ENCODE measurements at regions not wholly inside any gene's neighbourhood (a gene's known extent, or its start where the extent isn't known, plus 50 kb on each side); places are given as distances from the start of the nearest gene placed in this dataset.

- TF ChIP-seq RELA (CRISPR knock-in tag; IDR thresholded peaks at IDR 0.05) (no peak), SIN3A (IDR thresholded peaks at IDR 0.05; ENCODE audit: borderline replicate concordance, low read depth, low read length) (no peak), CEBPG (CRISPR knock-in tag; IDR thresholded peaks at IDR 0.05) (no peak), PLSCR1 (CRISPR knock-in tag; IDR thresholded peaks at IDR 0.05; ENCODE audit: borderline replicate concordance) (no peak), ZNF362 (CRISPR knock-in tag; IDR thresholded peaks at IDR 0.05; ENCODE audit: borderline replicate concordance) (no peak), EP300 (IDR thresholded peaks at IDR 0.05; ENCODE audit: low read depth in 2 of 2, low read length in 2 of 2) (no peak), EP300 (CRISPR knock-in tag; IDR thresholded peaks at IDR 0.05; ENCODE audit: borderline replicate concordance) (no peak), RAD51 (IDR thresholded peaks at IDR 0.05; ENCODE audit: borderline replicate concordance) (no peak), SUZ12 (IDR thresholded peaks at IDR 0.05; ENCODE audit: low read depth, low read length) (no peak), EZH2 (conservative IDR thresholded peaks at IDR 0.05; ENCODE audit: low read depth, low read length) (no peak), REPIN1 (CRISPR knock-in tag; IDR thresholded peaks at IDR 0.05; ENCODE audit: borderline replicate concordance, low read depth) (no peak), ZC3H4 (CRISPR knock-in tag; IDR thresholded peaks at IDR 0.05; ENCODE audit: borderline replicate concordance) (no peak)
Observed at GRCh38 chr16:26976873-26977272, 89.9 kb upstream of the C16orf82 start.

Measured in HepG2 (cell line).